ENCODE measurements at regions not wholly inside any gene's neighbourhood (a gene's known extent, or its start where the extent isn't known, plus 50 kb on each side); places are given as distances from the start of the nearest gene placed in this dataset.

GRCh38 chr15:46394463-46394862 lies 759.6 kb downstream of the SQOR start:
- Mint-ChIP-seq H3K36me3 (no peaks in the 10 kb centered on the region), H3K4me1 (ENCODE audit: low read depth) (no peaks in the 10 kb centered on the region), H3K9me3 (ENCODE audit: low read depth) (peaks cover 11% of the 10 kb centered on the region), H3K27me3 (no peaks in the 10 kb centered on the region), H3K27ac (no peak overlapping the region), H3K4me3 (no peak overlapping the region)

GRCh38 chr15:46408312-46408711 lies 773.5 kb downstream of the SQOR start:
- H3K9me3 Mint-ChIP-seq (ENCODE audit: low read depth) = no peaks in the 10 kb centered on the region
- no peaks in the 10 kb centered on the region for H3K4me1 Mint-ChIP-seq (ENCODE audit: low read depth)
- H3K4me3 Mint-ChIP-seq = no peak overlapping the region
- no peak overlapping the region for H3K27ac Mint-ChIP-seq
- no peaks in the 10 kb centered on the region for H3K36me3 Mint-ChIP-seq
- peaks cover 1% of the 10 kb centered on the region for H3K27me3 Mint-ChIP-seq

GRCh38 chr15:46409841-46410301 lies 775.0 kb downstream of the SQOR start:
- Mint-ChIP-seq H3K27ac (no peak overlapping the region), H3K4me1 (ENCODE audit: low read depth) (no peaks in the 10 kb centered on the region), H3K27me3 (peaks cover 1% of the 10 kb centered on the region), H3K36me3 (no peaks in the 10 kb centered on the region), H3K9me3 (ENCODE audit: low read depth) (no peaks in the 10 kb centered on the region), H3K4me3 (no peak overlapping the region)

- Mint-ChIP-seq H3K36me3 (no peaks in the 10 kb centered on the region), H3K27ac (no peak overlapping the region), H3K9me3 (ENCODE audit: low read depth) (no peaks in the 10 kb centered on the region), H3K4me1 (ENCODE audit: low read depth) (no peaks in the 10 kb centered on the region), H3K27me3 (peaks cover 1% of the 10 kb centered on the region), H3K4me3 (no peak overlapping the region)
Observed at GRCh38 chr15:46410705-46411104, 775.9 kb downstream of the SQOR start.

- Mint-ChIP-seq H3K27me3 (peaks cover 1% of the 10 kb centered on the region), H3K27ac (no peak overlapping the region), H3K36me3 (no peaks in the 10 kb centered on the region), H3K4me3 (no peak overlapping the region), H3K9me3 (ENCODE audit: low read depth) (no peaks in the 10 kb centered on the region), H3K4me1 (ENCODE audit: low read depth) (no peaks in the 10 kb centered on the region)
Observed at GRCh38 chr15:46411900-46412299, 777.1 kb downstream of the SQOR start.

- Mint-ChIP-seq H3K27ac (no peak overlapping the region), H3K4me3 (no peak overlapping the region), H3K4me1 (ENCODE audit: low read depth) (no peaks in the 10 kb centered on the region), H3K36me3 (no peaks in the 10 kb centered on the region), H3K9me3 (ENCODE audit: low read depth) (no peaks in the 10 kb centered on the region), H3K27me3 (peaks cover 1% of the 10 kb centered on the region)
Observed at GRCh38 chr15:46413799-46414198, 779.0 kb downstream of the SQOR start.

- Mint-ChIP-seq H3K4me1 (ENCODE audit: low read depth) (no peaks in the 10 kb centered on the region), H3K9me3 (ENCODE audit: low read depth) (no peaks in the 10 kb centered on the region), H3K4me3 (no peak overlapping the region), H3K27me3 (no peaks in the 10 kb centered on the region), H3K27ac (no peak overlapping the region), H3K36me3 (no peaks in the 10 kb centered on the region)
Observed at GRCh38 chr15:46416544-46416943, 781.7 kb downstream of the SQOR start.

GRCh38 chr15:46420990-46421389 lies 786.2 kb downstream of the SQOR start:
- H3K27me3 Mint-ChIP-seq = no peaks in the 10 kb centered on the region
- no peaks in the 10 kb centered on the region for H3K4me1 Mint-ChIP-seq (ENCODE audit: low read depth)
- no peak overlapping the region for H3K27ac Mint-ChIP-seq
- no peaks in the 10 kb centered on the region for H3K36me3 Mint-ChIP-seq
- peaks cover 4% of the 10 kb centered on the region for H3K9me3 Mint-ChIP-seq (ENCODE audit: low read depth)
- no peak overlapping the region for H3K4me3 Mint-ChIP-seq

GRCh38 chr15:46441294-46442062 lies 806.6 kb downstream of the SQOR start:
- Mint-ChIP-seq H3K4me3 (no peak overlapping the region), H3K36me3 (no peaks in the 10 kb centered on the region), H3K9me3 (ENCODE audit: low read depth) (peaks cover 10% of the 10 kb centered on the region), H3K4me1 (ENCODE audit: low read depth) (no peaks in the 10 kb centered on the region), H3K27me3 (peaks cover 2% of the 10 kb centered on the region), H3K27ac (no peak overlapping the region)

GRCh38 chr15:46442184-46442583 lies 807.4 kb downstream of the SQOR start:
- Mint-ChIP-seq H3K27ac (no peak overlapping the region), H3K9me3 (ENCODE audit: low read depth) (peaks cover 10% of the 10 kb centered on the region), H3K4me1 (ENCODE audit: low read depth) (no peaks in the 10 kb centered on the region), H3K36me3 (no peaks in the 10 kb centered on the region), H3K27me3 (peaks cover 2% of the 10 kb centered on the region), H3K4me3 (no peak overlapping the region)

- H3K9me3 Mint-ChIP-seq (ENCODE audit: low read depth) = peaks cover 10% of the 10 kb centered on the region
- no peak overlapping the region for H3K4me3 Mint-ChIP-seq
- H3K36me3 Mint-ChIP-seq = no peaks in the 10 kb centered on the region
- H3K4me1 Mint-ChIP-seq (ENCODE audit: low read depth) = no peaks in the 10 kb centered on the region
- H3K27ac Mint-ChIP-seq = no peak overlapping the region
- peaks cover 2% of the 10 kb centered on the region for H3K27me3 Mint-ChIP-seq
Observed at GRCh38 chr15:46442901-46443590, 808.2 kb downstream of the SQOR start.

GRCh38 chr15:46450112-46450809 lies 815.4 kb downstream of the SQOR start:
- H3K9me3 Mint-ChIP-seq (ENCODE audit: low read depth) = peaks cover 13% of the 10 kb centered on the region
- no peaks in the 10 kb centered on the region for H3K36me3 Mint-ChIP-seq
- H3K27ac Mint-ChIP-seq = no peak overlapping the region
- no peak overlapping the region for H3K4me3 Mint-ChIP-seq
- no peaks in the 10 kb centered on the region for H3K4me1 Mint-ChIP-seq (ENCODE audit: low read depth)
- no peaks in the 10 kb centered on the region for H3K27me3 Mint-ChIP-seq

- H3K9me3 Mint-ChIP-seq (ENCODE audit: low read depth) = peaks cover 11% of the 10 kb centered on the region
- no peak overlapping the region for H3K27ac Mint-ChIP-seq
- no peaks in the 10 kb centered on the region for H3K4me1 Mint-ChIP-seq (ENCODE audit: low read depth)
- H3K36me3 Mint-ChIP-seq = no peaks in the 10 kb centered on the region
- no peaks in the 10 kb centered on the region for H3K27me3 Mint-ChIP-seq
- H3K4me3 Mint-ChIP-seq = no peak overlapping the region
Observed at GRCh38 chr15:46450810-46451182, 816.0 kb downstream of the SQOR start.

GRCh38 chr15:46452297-46452820 lies 817.5 kb downstream of the SQOR start:
- Mint-ChIP-seq H3K9me3 (ENCODE audit: low read depth) (peaks cover 11% of the 10 kb centered on the region), H3K4me3 (no peak overlapping the region), H3K27me3 (no peaks in the 10 kb centered on the region), H3K27ac (no peak overlapping the region), H3K36me3 (no peaks in the 10 kb centered on the region), H3K4me1 (ENCODE audit: low read depth) (no peaks in the 10 kb centered on the region)

- H3K4me3 Mint-ChIP-seq = no peak overlapping the region
- H3K4me1 Mint-ChIP-seq (ENCODE audit: low read depth) = no peaks in the 10 kb centered on the region
- H3K9me3 Mint-ChIP-seq (ENCODE audit: low read depth) = no peaks in the 10 kb centered on the region
Observed at GRCh38 chr15:46456456-46456855, 821.6 kb downstream of the SQOR start.

More at GRCh38 chr15:46456456-46456855, 821.6 kb downstream of the SQOR start:
- H3K27me3 Mint-ChIP-seq = no peaks in the 10 kb centered on the region
- no peak overlapping the region for H3K27ac Mint-ChIP-seq
- H3K36me3 Mint-ChIP-seq = no peaks in the 10 kb centered on the region

Measured in activated naive CD8-positive, alpha-beta T cell (primary cell).